Right lobe of liver (tissue), 6 donors: ENCODE measurements at regions not wholly inside any gene's neighbourhood (a gene's known extent, or its start where the extent isn't known, plus 50 kb on each side); places are given as distances from the start of the nearest gene placed in this dataset.

ENCODE experiments used
- ATAC-seq, 4 donors: fragments of 200-7000 bp; cut with Tn5 transposase; one replicate each; pipeline ENCODE4 v1.9.1; 2020; ENCODE audit warnings: mild to moderate bottlenecking in 4 of 4, moderate library complexity in 4 of 4
- DNase-seq, 3 donors: peaks; one replicate each; pipeline ENCODE4 v3.0.0-alpha.2; 2020
- H3K27ac ChIP-seq, 3 donors: fragments of 200-600 bp; one replicate each; pipeline ENCODE4 v1.8.0; 2022
- H3K27me3 ChIP-seq, 2 donors: fragments of 200-600 bp; one replicate each; pipeline ENCODE4 v1.8.0; 2022
- H3K36me3 ChIP-seq, 4 donors: fragments of 200-600 bp; sonication (generic) in 1 of 4; one replicate each; pipeline versions ENCODE4 v1.5.1 to v1.8.0; 2017 to 2022; ENCODE audit warnings: control low read depth in 1 of 4
- H3K4me1 ChIP-seq, 4 donors: fragments of 200-600 bp; sonication (generic) in 1 of 4; one replicate each; pipeline versions ENCODE4 v1.5.1 to v1.8.0; 2017 to 2022; ENCODE audit warnings: control low read depth in 1 of 4
- H3K4me3 ChIP-seq, 3 donors: fragments of 200-600 bp; one replicate each; pipeline ENCODE4 v1.8.0; 2022
- H3K9me3 ChIP-seq, 4 donors: fragments of 200-600 bp; sonication (generic) in 1 of 4; one replicate each; pipeline versions ENCODE4 v1.5.1 to v1.8.0; 2017 to 2022; ENCODE audit warnings: control low read depth in 1 of 4
- CTCF ChIP-seq, 4 donors: fragments of 200-600 bp in 3 of 4; fragments of 450-650 bp in 1 of 4; IDR thresholded peaks; one replicate each; pipeline versions ENCODE4 v1.5.1 to v1.8.0; 2016 to 2022; ENCODE audit warnings: antibody characterized with exemption in 4 of 4, mild to moderate bottlenecking in 2 of 4
- POLR2A ChIP-seq: fragments of 450-650 bp; IDR thresholded peaks from one replicate; pipeline ENCODE4 v1.6.1; 2017; ENCODE audit warnings: antibody characterized with exemption, mild to moderate bottlenecking
- WGBS: methylation state at CpG from one replicate; pipeline ENCODE4 v1.1.6; 2018; ENCODE audit warnings: low coverage, low lambda C conversion rate; ENCODE audit not compliant: insufficient coverage; ENCODE audit errors: missing lambda C conversion rate; 5-methylcytosine and 5-hydroxymethylcytosine counted together
- intact Hi-C, 2 donors: fragments of 100-400 bp; cut with DNase I; formaldehyde crosslinking; loops; one replicate each; pipeline versions ENCODE4 v1.11.2 to v1.14.1; 2022
- donor health status: DM: no; HTN: yes; CAD: no.
- donor health status: DM: no; HTN: no; CAD: no.
- donor health status: DM: no; HTN: no; CAD: no.
- donor health status: DM: no; HTN: yes; CAD: no.
- donor health status: DM: no; HTN: yes; CAD: no.

DNA sequence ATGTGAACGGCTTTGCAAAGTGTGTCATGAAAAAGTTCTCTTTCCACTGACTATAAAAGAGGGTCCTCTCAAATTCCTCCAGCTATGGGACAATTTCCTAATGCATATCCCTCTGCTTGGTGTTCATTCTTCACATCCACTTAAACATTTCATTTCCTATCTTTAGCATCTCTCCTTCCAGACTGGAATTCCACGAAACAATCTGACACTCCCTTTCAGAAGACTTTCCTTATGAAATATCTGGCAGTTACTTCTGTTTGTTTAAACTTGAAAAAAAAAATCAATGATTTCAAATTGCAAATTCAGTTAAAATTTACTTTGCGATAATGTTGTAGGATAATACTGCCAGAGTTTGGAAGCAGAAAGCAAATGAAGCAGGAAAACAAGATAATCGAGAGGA is 105.8 kb upstream of the SELENOK start:
- Histone ChIP-seq H3K27ac (no peak overlapping the region), H3K9me3 (no peaks in the 10 kb centered on the region), H3K4me3 (no peak overlapping the region), H3K27me3 (no peaks in the 10 kb centered on the region), H3K4me1 (no peaks in the 10 kb centered on the region), H3K36me3 (no peaks in the 10 kb centered on the region)
- intact Hi-C loops: no loop called here
- 35% methylated on average over 4 of the region's 4 CpGs for WGBS
- TF ChIP-seq POLR2A (no peak), CTCF (IDR thresholded peaks at IDR 0.05) (no peak)
- no peak for ATAC-seq
- DNase-seq: no peak

- H3K9me3 ChIP-seq: no peaks in the 10 kb centered on the region
- H3K27ac ChIP-seq: no peak overlapping the region
- intact Hi-C loops: no loop called here
- H3K27me3 ChIP-seq: no peaks in the 10 kb centered on the region
- H3K4me3 ChIP-seq: no peak overlapping the region
- 59% methylated on average over 4 of the region's 7 CpGs for whole genome bisulfite sequencing
- no peak for DNase-seq
- H3K36me3 ChIP-seq: no peaks in the 10 kb centered on the region
- TF ChIP-seq CTCF (IDR thresholded peaks at IDR 0.05): no peak
- no peak for TF ChIP-seq POLR2A
- ATAC-seq: peak in 1 of 4 donors; percentile 27
- no peaks in the 10 kb centered on the region for H3K4me1 ChIP-seq
Observed at GRCh38 chr3:53996141-53996874, 104.6 kb upstream of the SELENOK start.

DNA sequence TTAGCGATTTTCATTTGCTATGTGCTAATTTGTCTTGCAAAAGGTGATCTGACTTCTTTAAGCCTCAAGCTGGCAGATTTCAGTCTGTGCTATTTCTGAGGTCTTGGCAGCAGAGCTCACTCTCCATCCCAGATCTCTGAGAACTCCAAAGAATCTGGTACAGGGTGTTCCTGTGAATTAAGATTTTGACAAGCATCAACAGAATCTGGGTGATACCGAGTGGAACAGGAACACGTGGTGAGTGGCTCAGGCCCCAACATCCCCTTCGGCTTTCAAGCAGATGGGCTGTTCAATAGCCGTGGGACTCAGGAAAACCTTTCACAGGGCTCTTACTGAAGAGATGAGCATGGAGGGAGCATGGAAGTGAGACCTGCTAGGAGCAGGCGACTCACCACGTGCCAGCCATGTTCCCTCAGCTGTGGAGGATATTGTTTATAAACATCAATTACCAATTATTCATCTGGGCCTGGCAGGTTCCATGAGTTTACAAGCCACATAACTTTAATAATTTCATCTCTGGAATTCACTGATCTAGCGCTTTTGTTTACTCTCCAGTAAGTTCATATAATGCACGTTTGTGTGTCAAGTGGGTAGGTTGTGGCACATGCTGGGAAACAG is 103.4 kb upstream of the SELENOK start:
- TF ChIP-seq CTCF (IDR thresholded peaks at IDR 0.05): no peak
- TF ChIP-seq POLR2A: no peak
- no peak overlapping the region for H3K4me3 ChIP-seq
- no peaks in the 10 kb centered on the region for H3K36me3 ChIP-seq
- no peaks in the 10 kb centered on the region for H3K4me1 ChIP-seq
- intact Hi-C loops: no loop called here
- WGBS: 90% methylated on average over 6 of the region's 9 CpGs
- no peak for ATAC-seq
- H3K27ac ChIP-seq: no peak overlapping the region
- no peak for DNase-seq
- no peaks in the 10 kb centered on the region for H3K27me3 ChIP-seq
- H3K9me3 ChIP-seq: no peaks in the 10 kb centered on the region

- no peak for TF ChIP-seq CTCF (IDR thresholded peaks at IDR 0.05)
- intact Hi-C loops: no loop called here
- Histone ChIP-seq H3K4me1 (no peaks in the 10 kb centered on the region), H3K27me3 (no peaks in the 10 kb centered on the region), H3K27ac (no peak overlapping the region), H3K4me3 (no peak overlapping the region), H3K9me3 (no peaks in the 10 kb centered on the region), H3K36me3 (no peaks in the 10 kb centered on the region)
- no peak for ATAC-seq
- DNase-seq: no peak
- WGBS: 46% methylated on average over 2 of the region's 2 CpGs
Observed at GRCh38 chr3:53991240-53991639, 99.6 kb upstream of the SELENOK start.
